Activated gamma-delta T cell treated with Interleukin-2 at 50 U/mL for 16 hours (primary cell): ENCODE measurements at regions not wholly inside any gene's neighbourhood (a gene's known extent, or its start where the extent isn't known, plus 50 kb on each side); places are given as distances from the start of the nearest gene placed in this dataset.

Source experiments
- DNase-seq: peaks from one replicate; pipeline ENCODE4 v3.0.0-alpha.2; 2020

GRCh38 chr13:109587689-109588088 lies 198.7 kb downstream of the IRS2 start:
- no peak for DNase-seq

DNA sequence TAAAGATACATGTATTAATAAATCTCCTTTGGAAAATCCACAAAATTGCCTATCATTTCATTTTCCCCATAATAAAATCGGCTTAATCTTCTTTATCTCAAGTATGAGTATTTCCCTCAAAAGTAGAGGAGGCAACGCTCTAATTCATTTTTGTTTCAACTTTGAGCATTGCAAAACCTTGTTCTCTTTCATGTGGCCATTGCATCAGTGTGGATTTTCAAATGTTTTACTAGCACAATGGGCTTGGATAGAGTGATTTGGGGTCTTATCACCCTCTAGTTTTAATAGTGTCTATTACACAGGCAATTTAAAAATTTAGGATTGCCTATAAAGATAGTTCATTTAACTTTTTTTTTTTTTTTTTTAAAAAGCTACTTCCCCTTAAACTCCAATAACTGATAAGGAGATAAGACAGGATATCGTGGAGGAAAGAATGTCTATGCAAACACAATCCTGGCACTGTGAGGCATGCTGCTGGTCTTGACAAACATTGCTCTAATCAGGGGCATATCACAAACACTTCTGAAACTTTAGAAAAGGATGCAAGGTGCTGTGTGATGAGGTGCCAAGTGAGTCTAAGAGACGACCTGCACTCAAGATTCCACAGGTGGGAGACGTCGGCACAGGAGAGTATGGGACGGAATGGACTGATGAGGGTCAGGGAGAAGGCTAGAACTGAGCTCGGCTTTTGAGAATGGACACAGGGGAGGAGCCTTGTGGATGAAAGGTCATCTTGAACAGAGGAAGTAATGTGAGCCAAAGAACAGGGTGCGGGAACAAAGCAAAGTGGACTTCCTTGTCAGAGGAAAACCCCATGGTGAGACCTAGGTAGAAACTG lies 199.7 kb downstream of the IRS2 start:
- DNase-seq = no peak

DNA sequence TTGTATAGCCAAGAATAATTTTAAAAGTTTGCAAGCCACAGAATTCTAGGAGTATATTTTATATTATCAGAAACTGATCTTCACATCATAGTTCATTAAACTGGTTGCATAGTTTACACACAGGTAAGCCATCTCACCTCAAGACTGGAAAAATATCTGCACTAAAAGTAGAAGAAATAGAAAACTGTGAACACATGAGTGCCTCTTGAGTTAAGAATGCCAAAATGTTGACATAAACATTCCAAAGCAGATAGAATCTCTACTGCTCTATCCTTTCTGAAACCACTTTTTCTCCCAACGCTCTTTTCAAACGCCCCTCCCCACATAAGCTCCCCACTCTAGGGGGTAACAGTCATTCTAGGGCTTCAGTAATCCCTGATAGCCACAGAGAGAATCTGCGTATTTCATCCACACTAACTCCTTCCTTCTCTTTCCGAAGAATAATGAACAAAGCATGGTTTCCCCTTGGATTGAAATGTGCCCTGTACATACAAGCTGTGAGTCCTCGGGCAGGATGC lies 201.5 kb downstream of the IRS2 start:
- DNase-seq = no peak

GRCh38 chr13:109577191-109577700 lies 209.1 kb downstream of the IRS2 start:
- DNase-seq = no peak

DNA sequence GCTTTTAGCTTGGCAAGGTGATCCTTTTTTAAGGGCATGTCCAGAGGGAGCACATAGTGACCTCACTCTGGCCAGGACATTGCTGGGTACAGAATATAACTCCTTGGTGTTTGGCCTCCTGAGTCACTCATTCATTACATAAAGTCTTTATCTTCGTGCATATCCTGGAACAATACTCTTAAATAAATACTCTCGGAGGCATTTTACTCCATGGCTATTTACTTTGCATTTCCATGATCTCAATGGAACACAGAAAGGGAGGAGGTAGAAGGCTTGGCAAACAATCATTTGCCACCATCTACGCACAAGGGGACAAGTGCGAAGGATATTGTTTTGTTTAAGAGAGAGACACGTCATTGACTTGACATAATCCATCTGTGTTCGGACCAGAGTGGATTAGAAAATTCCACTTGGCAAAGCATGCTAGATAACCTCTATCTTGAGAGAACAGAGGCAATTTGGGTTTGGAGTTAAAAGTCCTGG lies 210.0 kb downstream of the IRS2 start:
- DNase-seq = no peak

GRCh38 chr13:109575821-109576220 lies 210.6 kb downstream of the IRS2 start:
- no peak for DNase-seq

GRCh38 chr13:109572389-109572788 lies 214.0 kb downstream of the IRS2 start:
- DNase-seq = no peak

DNA sequence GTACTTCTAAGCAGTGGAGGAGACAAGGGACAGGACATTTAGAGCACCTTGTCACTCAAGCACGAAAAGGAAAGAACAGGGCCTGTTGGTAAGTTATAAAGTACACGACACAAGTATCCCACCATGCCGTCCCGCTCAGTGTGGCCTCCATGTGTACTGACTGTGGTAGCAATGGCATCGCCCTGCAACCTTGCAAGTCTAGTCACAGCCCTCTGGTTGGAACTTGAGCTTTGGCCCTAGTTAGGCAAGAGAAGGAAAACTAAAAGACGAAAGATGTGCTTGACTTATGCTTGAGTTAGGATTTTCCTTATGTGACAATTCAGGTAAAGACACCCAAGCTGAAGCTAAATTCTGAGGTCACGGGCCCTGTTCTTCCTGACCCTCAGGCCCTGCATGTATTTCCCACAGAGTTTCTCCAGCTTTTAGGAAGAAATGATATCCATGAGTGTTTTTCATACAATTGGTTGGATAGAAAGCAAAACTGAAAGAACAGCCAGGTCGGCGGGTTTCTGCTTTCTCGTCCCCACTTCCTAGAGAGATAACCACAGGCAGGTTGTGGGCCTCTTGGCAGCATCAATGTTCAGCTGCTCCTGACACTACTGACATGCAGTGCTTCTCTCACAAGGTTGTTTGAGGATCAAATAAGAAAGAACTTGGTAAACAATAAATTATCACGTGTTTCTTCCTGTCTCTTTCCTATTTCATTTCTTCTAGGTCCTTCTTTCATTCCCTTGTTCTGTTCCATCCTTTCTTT lies 216.2 kb downstream of the IRS2 start:
- DNase-seq = peak; percentile 6

GRCh38 chr13:109568339-109568818 lies 218.0 kb downstream of the IRS2 start:
- DNase-seq = no peak

DNA sequence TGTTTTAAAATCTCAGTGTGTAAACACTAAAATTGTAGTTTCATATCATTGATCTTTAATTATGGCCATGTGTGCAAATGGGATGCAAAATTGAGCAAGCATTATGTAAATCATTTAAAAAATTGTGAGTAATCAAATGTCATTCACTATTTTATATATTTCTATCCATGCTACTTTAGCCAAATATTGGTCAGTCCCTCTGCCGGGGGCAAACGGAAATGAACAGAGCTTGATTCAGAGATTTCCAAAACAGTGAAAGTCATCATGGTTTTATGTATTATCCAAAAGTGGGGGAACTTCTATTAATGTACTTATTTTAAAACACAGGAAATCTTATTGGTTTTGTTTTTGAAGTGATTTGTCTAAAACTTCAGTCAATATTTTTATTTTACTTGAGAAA lies 219.1 kb downstream of the IRS2 start:
- DNase-seq = no peak

- DNase-seq = no peak
Observed at GRCh38 chr13:109565877-109566276, 220.5 kb downstream of the IRS2 start.

- no peak for DNase-seq
Observed at GRCh38 chr13:109548374-109548773, 238.0 kb downstream of the IRS2 start.

GRCh38 chr13:109547942-109548341 lies 238.4 kb downstream of the IRS2 start:
- DNase-seq = no peak

DNA sequence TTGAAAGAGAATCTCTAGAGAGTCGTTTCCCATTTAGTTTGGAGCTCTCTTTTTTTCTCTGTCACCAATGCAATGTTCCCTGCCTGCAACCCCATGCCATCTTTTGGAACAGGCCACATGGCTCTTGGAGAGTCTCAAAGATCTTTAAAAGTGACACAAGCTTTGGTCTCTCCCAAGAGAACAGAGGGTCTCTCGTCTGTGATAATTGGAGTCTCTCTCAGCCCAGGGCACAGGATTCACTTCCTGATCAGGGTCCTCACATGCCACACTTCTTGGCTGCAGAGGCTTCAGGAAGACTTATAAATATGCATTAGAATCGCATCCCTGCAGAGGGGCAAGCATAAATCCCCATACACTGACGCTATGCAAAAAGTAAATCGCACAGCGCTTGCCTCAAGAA lies 240.5 kb downstream of the IRS2 start:
- no peak for DNase-seq

DNA sequence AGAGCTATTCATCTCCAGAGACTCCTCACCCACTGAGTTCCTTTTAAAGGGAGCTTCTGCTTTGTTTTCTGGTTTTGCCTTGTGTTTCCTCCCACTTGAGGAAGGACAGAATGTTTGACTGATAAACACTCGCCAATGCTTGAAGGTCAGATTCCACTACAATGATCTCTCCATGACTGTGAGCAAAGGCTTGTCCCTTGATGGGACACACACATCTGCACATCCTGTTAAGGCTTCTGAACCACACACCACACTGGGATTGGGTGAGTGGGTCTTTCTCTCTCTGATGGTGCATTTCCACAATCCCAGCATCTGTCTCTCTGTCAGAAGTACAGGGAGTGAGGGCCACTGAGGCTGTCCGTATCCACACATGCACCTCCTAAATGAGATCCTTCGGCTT lies 245.3 kb downstream of the IRS2 start:
- DNase-seq = no peak

DNA sequence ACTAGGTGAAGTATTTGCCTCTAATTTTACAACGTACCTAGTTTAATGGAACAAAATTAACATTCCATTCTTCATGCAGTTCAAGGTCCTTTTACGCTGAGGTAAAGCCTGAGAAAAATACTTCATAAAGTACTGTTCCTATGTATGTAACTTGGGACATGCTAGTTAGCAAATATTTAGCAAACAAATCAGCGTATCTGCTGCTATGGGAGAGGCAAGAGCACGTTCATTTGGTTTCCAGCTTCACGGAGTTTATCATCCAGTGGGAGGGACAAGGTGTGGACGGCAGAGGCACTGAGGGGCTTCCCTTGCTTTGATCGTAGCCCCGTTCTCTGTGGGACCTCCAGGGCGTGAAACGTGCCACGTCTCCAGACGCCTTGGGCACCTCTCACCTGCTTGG lies 248.8 kb downstream of the IRS2 start:
- DNase-seq = no peak

DNA sequence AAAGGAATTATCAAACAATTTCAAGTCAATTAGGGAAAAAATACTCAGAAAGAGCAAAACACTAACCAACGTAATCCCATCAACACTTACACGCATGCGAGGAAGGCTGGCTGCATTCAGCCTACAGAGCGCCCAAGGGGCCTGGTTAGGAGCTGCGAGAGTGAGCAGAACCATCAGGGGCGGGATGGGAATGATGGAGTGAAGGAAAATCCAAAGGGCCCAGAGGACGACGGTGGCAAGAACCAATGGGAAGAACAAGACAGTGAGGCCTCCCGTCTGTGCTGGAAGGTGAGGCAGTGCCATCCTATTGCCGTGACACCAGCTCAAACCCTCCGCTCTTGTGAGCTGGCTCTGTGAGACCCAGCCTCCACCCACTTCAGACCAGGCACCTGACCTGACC lies 253.0 kb downstream of the IRS2 start:
- DNase-seq = no peak

DNA sequence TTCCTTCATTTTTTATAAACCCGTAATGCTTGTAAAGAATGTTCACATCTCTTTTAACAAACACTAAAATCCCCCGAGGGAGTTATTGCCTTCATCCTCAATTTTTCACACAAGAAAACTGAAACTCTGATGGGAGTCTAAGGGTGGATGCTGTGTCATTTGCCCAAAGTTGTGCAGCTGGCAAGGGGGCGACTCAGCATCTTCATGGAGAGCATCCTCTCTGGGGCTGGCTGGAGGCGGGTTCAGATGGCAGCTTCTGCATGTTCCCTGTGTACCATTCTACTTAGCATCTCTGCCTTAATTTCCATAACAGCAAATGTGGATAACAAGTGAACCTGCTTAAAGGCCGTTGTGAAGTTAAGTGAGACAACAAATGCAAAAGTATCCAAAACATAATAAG lies 256.4 kb downstream of the IRS2 start:
- DNase-seq = no peak

DNA sequence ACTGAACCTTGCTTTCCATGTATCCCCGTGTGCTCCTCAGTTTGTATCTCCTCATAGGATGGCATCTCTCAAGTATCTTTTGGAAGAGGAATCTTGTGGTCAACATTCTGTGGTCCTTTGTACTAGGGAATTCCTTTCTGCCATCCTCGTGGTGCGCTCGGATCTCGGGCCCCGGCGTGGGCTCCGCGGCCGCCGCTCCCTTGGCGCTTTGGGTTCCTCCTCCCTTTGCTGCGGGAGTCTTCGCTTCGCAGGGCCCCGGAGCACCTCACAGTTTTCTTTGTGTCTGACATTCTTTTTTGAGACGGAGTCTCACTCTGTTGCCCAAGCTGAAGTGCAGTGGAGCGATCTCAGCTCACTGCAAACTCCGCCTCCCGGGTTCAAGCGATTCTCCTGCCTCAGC lies 264.7 kb downstream of the IRS2 start:
- no peak for DNase-seq

GRCh38 chr13:109517517-109517916 lies 268.9 kb downstream of the IRS2 start:
- DNase-seq = no peak

GRCh38 chr13:109516186-109516585 lies 270.2 kb downstream of the IRS2 start:
- no peak for DNase-seq

DNA sequence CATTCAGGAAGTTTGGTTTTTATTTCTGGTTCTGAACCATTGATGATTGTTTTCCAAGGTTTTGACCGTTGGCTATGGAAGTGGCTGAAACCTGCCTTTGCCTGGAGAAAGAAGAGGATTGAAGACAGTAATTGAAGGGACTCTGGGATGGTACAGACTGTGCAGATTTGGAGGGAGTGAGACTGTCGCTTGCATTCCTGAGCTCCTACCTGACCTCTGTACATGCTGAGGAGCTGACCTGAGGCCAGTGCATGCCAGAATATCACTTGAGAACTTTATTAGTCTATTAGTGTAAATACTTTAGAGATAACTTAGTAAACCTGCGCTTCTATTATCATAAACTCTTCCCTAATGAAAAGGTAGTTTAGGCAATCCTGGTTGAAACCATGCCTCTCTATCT lies 276.4 kb downstream of the IRS2 start:
- no peak for DNase-seq

DNA sequence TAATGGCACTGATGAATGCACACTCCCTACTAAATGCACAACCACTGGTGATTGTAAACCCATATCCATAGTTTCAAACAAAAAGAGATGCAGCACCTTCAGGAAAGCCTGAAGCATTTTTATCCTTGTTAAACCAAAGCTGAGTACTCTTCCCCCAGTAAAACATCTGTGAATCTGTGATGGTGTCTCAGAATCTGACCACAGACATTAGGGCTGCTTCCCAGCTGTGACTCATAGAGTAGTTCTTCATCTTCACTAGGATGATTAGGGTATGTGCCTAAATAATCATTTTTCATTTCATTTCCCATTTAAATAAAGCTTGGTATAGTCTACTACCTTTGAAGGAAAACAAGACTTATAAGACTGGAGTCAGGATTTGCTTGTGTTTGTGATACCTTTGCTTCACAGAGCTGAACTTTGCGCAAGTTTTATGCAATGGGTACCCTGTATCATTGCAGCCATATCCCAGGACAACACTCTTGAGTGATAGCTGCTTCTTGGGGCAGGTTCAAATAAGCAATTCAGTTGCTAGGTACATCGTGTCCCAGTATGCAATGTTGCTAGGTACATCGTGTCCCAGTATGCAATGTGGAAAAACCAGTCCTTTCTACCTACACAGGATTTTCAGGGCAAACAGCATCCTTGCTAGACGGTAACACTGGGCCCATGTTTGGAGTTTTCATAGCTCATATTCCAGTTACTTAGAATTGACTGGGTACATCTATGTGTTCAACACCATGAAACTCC lies 277.1 kb downstream of the IRS2 start:
- no peak for DNase-seq
